HepG2 (cell line): ENCODE measurements at regions not wholly inside any gene's neighbourhood (a gene's known extent, or its start where the extent isn't known, plus 50 kb on each side); places are given as distances from the start of the nearest gene placed in this dataset.

ENCODE experiments used
- ATAC-seq: fragments of 200-7000 bp; cut with Tn5 transposase; 3 replicates; pipeline ENCODE4 v1.9.1; 2020; ENCODE audit warnings: mild to moderate bottlenecking, moderate library complexity
- BruUV-seq: library from RNA; stranded (reverse); fragments of 400-500 nt; replicated peaks from 2 replicates; lab custom pipeline; 2021; lab: Mats Ljungman, UMichigan
- CTCF ChIA-PET: fragments of 300-600 bp; formaldehyde crosslinking; extraction: SDS; loops from one replicate; lab custom pipeline; 2021; ENCODE audit warnings: low total read pairs, inconsistent platforms, low intra/inter-chr PET ratio; lab: Yijun Ruan, JAX
- POLR2A ChIA-PET: fragments of 350-600 bp; sonication (Branson Sonifier 250); formaldehyde crosslinking; loops from one replicate; lab custom pipeline; 2020; ENCODE audit warnings: antibody characterized with exemption, inconsistent platforms; lab: Yijun Ruan, JAX
- DNase-seq: peaks from one replicate; pipeline ENCODE4 v3.0.0-alpha.2; 2015; ENCODE audit warnings: low spot score
- FAIRE-seq: peaks from 3 replicates; lab custom pipeline; 2011; peaks lifted over from hg19 to GRCh38; lab: Jason Lieb, UNC
- H2AFZ ChIP-seq: one replicate; pipeline ENCODE4 v1.6.1; 2011; ENCODE audit warnings: low read length, inconsistent platforms
- H3K27ac ChIP-seq: fragments of 300-600 bp; 3 replicates; pipeline ENCODE4 v1.8.0; 2011; ENCODE audit warnings: mixed run types, mild to moderate bottlenecking, mixed read lengths, low read length, inconsistent platforms; ENCODE audit not compliant: insufficient read depth; ENCODE audit errors: extremely low read length
- H3K27me3 ChIP-seq, 2 experiments: fragments of 200-600 bp in 1 of 2; 2 replicates in 1 of 2; 3 replicates in 1 of 2; pipeline versions ENCODE4 v1.6.0 to v1.8.0; 2011; ENCODE audit warnings: low read length in 2 of 2, mild to moderate bottlenecking in 2 of 2, moderate library complexity in 2 of 2, inconsistent platforms in 1 of 2; ENCODE audit not compliant: insufficient read depth in 2 of 2, control insufficient read depth in 1 of 2
- H3K36me3 ChIP-seq, 2 experiments: fragments of 200-600 bp in 1 of 2; replicated peaks in 1 of 2; 2 replicates in 1 of 2; 3 replicates in 1 of 2; pipeline versions ENCODE4 v1.5.1 to v1.8.0; 2011; ENCODE audit warnings: low read length in 2 of 2, inconsistent platforms in 1 of 2; ENCODE audit not compliant: insufficient read depth in 2 of 2, control insufficient read depth in 1 of 2
- H3K4me1 ChIP-seq: 2 replicates; pipeline ENCODE4 v1.5.1; 2012; ENCODE audit warnings: low read length, inconsistent platforms; ENCODE audit not compliant: insufficient read depth
- H3K4me2 ChIP-seq: 2 replicates; pipeline ENCODE4 v1.6.0; 2011; ENCODE audit warnings: low read depth, low read length, inconsistent platforms
- H3K4me3 ChIP-seq, 3 experiments: fragments of 200-600 bp in 1 of 3; sonication (generic), shearing (Covaris generic) in 1 of 3; replicated peaks in 1 of 3; 2 replicates each; pipeline ENCODE4 v1.5.1; 2011 to 2016; ENCODE audit warnings: low read length in 3 of 3, inconsistent platforms in 2 of 3, low read depth in 2 of 3, mild to moderate bottlenecking in 2 of 3, control low read depth in 1 of 3, mixed read lengths in 1 of 3; ENCODE audit not compliant: insufficient read depth in 1 of 3
- H3K79me2 ChIP-seq: one replicate; pipeline ENCODE4 v1.6.1; 2011; ENCODE audit warnings: low read length, inconsistent platforms; ENCODE audit not compliant: insufficient read depth
- H3K9ac ChIP-seq: 2 replicates; pipeline ENCODE4 v1.6.0; 2011; ENCODE audit warnings: mild to moderate bottlenecking, low read depth, low read length, inconsistent platforms; ENCODE audit not compliant: insufficient read depth
- H3K9me3 ChIP-seq: 2 replicates; pipeline ENCODE4 v1.5.1; 2012; ENCODE audit warnings: mild to moderate bottlenecking, low read length
- H4K20me1 ChIP-seq: 2 replicates; pipeline ENCODE4 v1.6.0; 2011; ENCODE audit warnings: inconsistent platforms, mild to moderate bottlenecking, low read length, moderate library complexity; ENCODE audit not compliant: insufficient read depth
- BRD4 ChIP-seq: sonication (generic); formaldehyde crosslinking; IDR thresholded peaks from 2 replicates; pipeline ENCODE4 v1.4.0; 2020; ENCODE audit warnings: missing genetic modification reagents
- ERF ChIP-seq: IDR thresholded peaks from 2 replicates; pipeline ENCODE4 v1.6.1; 2018; ENCODE audit warnings: missing biosample characterization, missing genetic modification reagents
- FOXA3 ChIP-seq: IDR thresholded peaks from 2 replicates; pipeline ENCODE4 v1.6.1; 2016; ENCODE audit warnings: missing genetic modification reagents, missing compliant biosample characterization
- KAT7 ChIP-seq: IDR thresholded peaks from 2 replicates; pipeline ENCODE4 v1.6.1; 2018; ENCODE audit warnings: borderline replicate concordance, missing compliant biosample characterization
- KLF11 ChIP-seq: IDR thresholded peaks from 2 replicates; pipeline ENCODE4 v1.6.1; 2016; ENCODE audit warnings: missing compliant biosample characterization
- POGZ ChIP-seq: sonication (generic); formaldehyde crosslinking; IDR thresholded peaks from 2 replicates; pipeline ENCODE4 v1.4.0; 2020; ENCODE audit warnings: mild to moderate bottlenecking, missing genetic modification reagents
- POLR2G ChIP-seq: fragments of 200-400 bp; formaldehyde crosslinking; IDR thresholded peaks from 2 replicates; pipeline ENCODE4 v1.6.1; 2018; ENCODE audit warnings: mild to moderate bottlenecking, low read depth, low read length, moderate library complexity
- PRDM15 ChIP-seq: sonication (generic); formaldehyde crosslinking; IDR thresholded peaks from 2 replicates; pipeline ENCODE4 v1.4.0; 2020; ENCODE audit warnings: missing genetic modification reagents
- RAD51 ChIP-seq: fragments of 450-650 bp; IDR thresholded peaks from 2 replicates; pipeline ENCODE4 v1.6.1; 2016; ENCODE audit warnings: borderline replicate concordance
- RNF219 ChIP-seq: sonication (generic); formaldehyde crosslinking; IDR thresholded peaks from 2 replicates; pipeline ENCODE4 v1.5.0; 2020; ENCODE audit warnings: mild to moderate bottlenecking, missing genetic modification reagents
- RXRB ChIP-seq: IDR thresholded peaks from 2 replicates; pipeline ENCODE4 v1.6.1; 2016; ENCODE audit warnings: borderline replicate concordance, missing genetic modification reagents, missing compliant biosample characterization
- ZNF207 ChIP-seq: fragments of 450-650 bp; IDR thresholded peaks from 2 replicates; pipeline ENCODE4 v1.6.1; 2016; ENCODE audit warnings: antibody characterized with exemption, borderline replicate concordance
- ZNF24 ChIP-seq: fragments of 450-650 bp; IDR thresholded peaks from 2 replicates; pipeline ENCODE4 v1.6.1; 2017; ENCODE audit warnings: antibody characterized with exemption, mild to moderate bottlenecking
- ZNF292 ChIP-seq: sonication (generic); formaldehyde crosslinking; IDR thresholded peaks from 2 replicates; pipeline ENCODE4 v1.8.1; 2022; ENCODE audit warnings: mild to moderate bottlenecking, low read depth, missing genetic modification reagents, borderline replicate concordance
- ZNF672 ChIP-seq: sonication (generic); formaldehyde crosslinking; IDR thresholded peaks from 2 replicates; pipeline ENCODE4 v1.8.1; 2022; ENCODE audit warnings: missing genetic modification reagents
- ZNF780A ChIP-seq: sonication (generic); formaldehyde crosslinking; IDR thresholded peaks from 2 replicates; pipeline ENCODE4 v1.8.0; 2022; ENCODE audit warnings: mild to moderate bottlenecking, missing genetic modification reagents, moderate library complexity
- in situ Hi-C: cut with HindIII; loops from 2 replicates; pipeline ENCODE4 v1.10.0; 2017; ENCODE audit warnings: low pct_unique_long_range_greater_than_20kb; ENCODE audit not compliant: extremely low pct_ligation_motif_present
- intact Hi-C: fragments of 100-400 bp; cut with micrococcal nuclease; formaldehyde crosslinking; loops from one replicate; pipeline ENCODE4 v1.10.0; 2022; ENCODE audit not compliant: unreplicated experiment
- TF ChIP-seq, protein P1 (sequence below): sonication (generic); formaldehyde crosslinking; IDR thresholded peaks from 2 replicates; pipeline ENCODE4 v1.4.0; 2020; ENCODE audit warnings: mild to moderate bottlenecking, missing genetic modification reagents
- TF ChIP-seq, protein P2 (sequence below): sonication (generic); formaldehyde crosslinking; IDR thresholded peaks from 2 replicates; pipeline ENCODE4 v1.5.1; 2020; ENCODE audit warnings: missing genetic modification reagents, mild to moderate bottlenecking, borderline replicate concordance

DNA sequence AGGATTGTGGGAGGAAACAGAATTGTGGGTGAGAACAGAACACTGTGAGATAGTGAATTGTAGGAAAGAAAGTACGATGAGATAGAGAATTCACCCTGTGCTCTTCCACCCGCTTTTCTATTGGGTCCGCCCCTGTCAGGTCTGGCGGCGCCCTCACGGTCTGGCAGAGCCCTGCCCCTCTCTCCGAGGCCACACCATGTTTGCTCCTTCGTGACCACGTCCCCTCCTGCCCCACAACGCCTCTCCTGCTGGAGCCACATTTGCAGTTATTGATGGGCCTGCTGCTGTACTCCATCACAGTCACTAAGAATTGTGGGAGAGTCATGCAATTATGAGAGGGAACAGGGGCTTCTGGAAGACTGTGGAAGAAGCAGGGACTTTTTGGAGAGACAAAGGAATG lies 473.1 kb downstream of the KLF12 start (continued):
- TF ChIP-seq ERF: no peak
- TF ChIP-seq ZNF672: no peak
- no peak for TF ChIP-seq ZNF207
- TF ChIP-seq, all 625 proteins: peak for 0

DNA sequence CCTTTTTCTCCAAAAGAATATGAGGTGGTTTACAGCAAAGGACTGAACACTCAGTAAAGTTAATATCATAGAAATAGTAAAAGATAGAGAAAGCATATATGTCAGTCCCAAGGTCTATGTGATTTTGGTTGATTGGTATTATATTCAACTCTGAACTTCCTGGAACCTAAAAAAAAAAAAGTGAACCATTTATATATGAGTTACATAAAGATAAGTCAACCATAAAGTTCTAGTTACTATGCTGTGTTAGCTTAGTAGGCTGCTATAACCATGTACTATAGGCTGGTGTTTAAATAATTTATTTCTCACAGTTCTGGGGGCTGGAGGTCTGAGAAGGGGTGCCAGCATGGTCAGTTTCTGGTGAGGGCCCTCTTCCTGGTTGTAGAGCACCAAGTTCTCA lies 475.6 kb downstream of the KLF12 start:
- no peak overlapping the region for H3K4me3 ChIP-seq
- no TSS peak for BruUV-seq
- H3K4me1 ChIP-seq: peaks cover 8% of the 10 kb centered on the region; the same call in 1 of the 2 replicates
- FAIRE-seq: no peak
- CTCF ChIA-PET: no interaction called here
- ATAC-seq: no peak
- DNase-seq: no peak
- no peak overlapping the region for H3K9ac ChIP-seq
- H4K20me1 ChIP-seq: no peaks in the 10 kb centered on the region
- no peaks in the 10 kb centered on the region for H3K79me2 ChIP-seq
- POLR2A ChIA-PET: no interaction called here
- H3K9me3 ChIP-seq: no peaks in the 10 kb centered on the region
- H2AFZ ChIP-seq: no peak overlapping the region
- in situ Hi-C loops (no loop called here), intact Hi-C loops (no loop called here)
- H3K27me3 ChIP-seq: peaks cover 0 to 5% of the 10 kb centered on the region in 2 experiments; a peak in 1 of 5 replicates
- H3K27ac ChIP-seq: no peak overlapping the region
- no peak overlapping the region for H3K4me2 ChIP-seq
- no peaks in the 10 kb centered on the region for H3K36me3 ChIP-seq
- TF ChIP-seq POGZ (CRISPR knock-in tag): no peak
- TF ChIP-seq KAT7 (CRISPR knock-in tag): no peak
- TF ChIP-seq RAD51: no peak
- no peak for TF ChIP-seq ZNF292 (CRISPR knock-in tag)
- no peak for TF ChIP-seq RNF219 (CRISPR knock-in tag)
- TF ChIP-seq, protein P1, sequence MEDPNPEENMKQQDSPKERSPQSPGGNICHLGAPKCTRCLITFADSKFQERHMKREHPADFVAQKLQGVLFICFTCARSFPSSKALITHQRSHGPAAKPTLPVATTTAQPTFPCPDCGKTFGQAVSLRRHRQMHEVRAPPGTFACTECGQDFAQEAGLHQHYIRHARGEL (CRISPR knock-in tag): no peak
- TF ChIP-seq ZNF780A (CRISPR knock-in tag): no peak
- no peak for TF ChIP-seq FOXA3
- TF ChIP-seq, protein P2, sequence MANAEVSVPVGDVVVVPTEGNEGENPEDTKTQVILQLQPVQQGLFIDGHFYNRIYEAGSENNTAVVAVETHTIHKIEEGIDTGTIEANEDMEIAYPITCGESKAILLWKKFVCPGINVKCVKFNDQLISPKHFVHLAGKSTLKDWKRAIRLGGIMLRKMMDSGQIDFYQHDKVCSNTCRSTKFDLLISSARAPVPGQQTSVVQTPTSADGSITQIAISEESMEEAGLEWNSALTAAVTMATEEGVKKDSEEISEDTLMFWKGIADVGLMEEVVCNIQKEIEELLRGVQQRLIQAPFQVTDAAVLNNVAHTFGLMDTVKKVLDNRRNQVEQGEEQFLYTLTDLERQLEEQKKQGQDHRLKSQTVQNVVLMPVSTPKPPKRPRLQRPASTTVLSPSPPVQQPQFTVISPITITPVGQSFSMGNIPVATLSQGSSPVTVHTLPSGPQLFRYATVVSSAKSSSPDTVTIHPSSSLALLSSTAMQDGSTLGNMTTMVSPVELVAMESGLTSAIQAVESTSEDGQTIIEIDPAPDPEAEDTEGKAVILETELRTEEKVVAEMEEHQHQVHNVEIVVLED (CRISPR knock-in tag): no peak
- TF ChIP-seq ERF: no peak
- TF ChIP-seq PRDM15 (CRISPR knock-in tag): no peak
- no peak for TF ChIP-seq RXRB (CRISPR knock-in tag)
- TF ChIP-seq BRD4 (CRISPR knock-in tag): no peak
- no peak for TF ChIP-seq ZNF24
- TF ChIP-seq KLF11 (CRISPR knock-in tag): no peak
- no peak for TF ChIP-seq POLR2G
